ENCODE measurements at regions not wholly inside any gene's neighbourhood (a gene's known extent, or its start where the extent isn't known, plus 50 kb on each side); places are given as distances from the start of the nearest gene placed in this dataset.
"Not testable (repeated sequence)": the region's sequence is repeated elsewhere in the genome, so short reads cannot be mapped to it uniquely, and the experiment has no call there.

- no peak for DNase-seq (ENCODE audit: low read depth in 4 of 4, low spot score in 3 of 4)
Measured at GRCh38 chr3:61372723-61373122, 121.5 kb upstream of the FHIT start.

GRCh38 chr3:61378311-61378710 lies 127.1 kb upstream of the FHIT start:
- no peak for DNase-seq (ENCODE audit: low read depth in 4 of 4, low spot score in 3 of 4)

- DNase-seq (ENCODE audit: low read depth in 4 of 4, low spot score in 3 of 4): no peak
Measured at GRCh38 chr3:61381745-61382392, 130.6 kb upstream of the FHIT start.

GRCh38 chr3:61387817-61388216 lies 136.6 kb upstream of the FHIT start:
- DNase-seq (ENCODE audit: low read depth in 4 of 4, low spot score in 3 of 4): no peak

- DNase-seq (ENCODE audit: low read depth in 4 of 4, low spot score in 3 of 4): not testable (repeated sequence)
Measured at GRCh38 chr3:61393480-61393947, 142.3 kb upstream of the FHIT start.

GRCh38 chr3:61401359-61401758 lies 150.1 kb upstream of the FHIT start:
- DNase-seq (ENCODE audit: low read depth in 4 of 4, low spot score in 3 of 4): no peak

- DNase-seq (ENCODE audit: low read depth in 4 of 4, low spot score in 3 of 4): no peak
Measured at GRCh38 chr3:61407397-61407796, 154.0 kb upstream of the PTPRG start.

- DNase-seq (ENCODE audit: low read depth in 4 of 4, low spot score in 3 of 4): no peak
Measured at GRCh38 chr3:61409638-61410037, 151.7 kb upstream of the PTPRG start.

- DNase-seq (ENCODE audit: low read depth in 4 of 4, low spot score in 3 of 4): not testable (repeated sequence)
Measured at GRCh38 chr3:61410358-61410757, 151.0 kb upstream of the PTPRG start.

- DNase-seq (ENCODE audit: low read depth in 4 of 4, low spot score in 3 of 4): no peak
Measured at GRCh38 chr3:61411009-61411662, 150.2 kb upstream of the PTPRG start.

- DNase-seq (ENCODE audit: low read depth in 4 of 4, low spot score in 3 of 4): no peak
Measured at GRCh38 chr3:61414456-61414855, 146.9 kb upstream of the PTPRG start.

GRCh38 chr3:61415201-61415600 lies 146.2 kb upstream of the PTPRG start:
- DNase-seq (ENCODE audit: low read depth in 4 of 4, low spot score in 3 of 4): no peak

GRCh38 chr3:61416618-61417017 lies 144.8 kb upstream of the PTPRG start:
- DNase-seq (ENCODE audit: low read depth in 4 of 4, low spot score in 3 of 4): no peak

GRCh38 chr3:61417352-61417751 lies 144.0 kb upstream of the PTPRG start:
- DNase-seq (ENCODE audit: low read depth in 4 of 4, low spot score in 3 of 4): no peak

GRCh38 chr3:61420136-61420759 lies 141.1 kb upstream of the PTPRG start:
- DNase-seq (ENCODE audit: low read depth in 4 of 4, low spot score in 3 of 4): no peak

GRCh38 chr3:61422945-61423673 lies 138.3 kb upstream of the PTPRG start:
- no peak for DNase-seq (ENCODE audit: low read depth in 4 of 4, low spot score in 3 of 4)

- no peak for DNase-seq (ENCODE audit: low read depth in 4 of 4, low spot score in 3 of 4)
Measured at GRCh38 chr3:61425356-61425755, 136.0 kb upstream of the PTPRG start.

GRCh38 chr3:61429106-61429505 lies 132.3 kb upstream of the PTPRG start:
- DNase-seq (ENCODE audit: low read depth in 4 of 4, low spot score in 3 of 4): no peak

- not testable (repeated sequence) for DNase-seq (ENCODE audit: low read depth in 4 of 4, low spot score in 3 of 4)
Measured at GRCh38 chr3:61434901-61435300, 126.5 kb upstream of the PTPRG start.

- DNase-seq (ENCODE audit: low read depth in 4 of 4, low spot score in 3 of 4): not testable (repeated sequence)
Measured at GRCh38 chr3:61435361-61435760, 126.0 kb upstream of the PTPRG start.
